Lower leg skin (tissue), 3 donors: ENCODE measurements at regions not wholly inside any gene's neighbourhood (a gene's known extent, or its start where the extent isn't known, plus 50 kb on each side); places are given as distances from the start of the nearest gene placed in this dataset.

Source experiments
- POLR2A ChIP-seq, 2 donors: fragments of 450-650 bp; IDR thresholded peaks; one replicate each; pipeline ENCODE4 v1.6.1; 2016 to 2017; ENCODE audit warnings: antibody characterized with exemption in 2 of 2, mild to moderate bottlenecking in 1 of 2, moderate library complexity in 1 of 2
- TF ChIP-seq, protein P1 (sequence below), 3 donors: fragments of 450-650 bp; IDR thresholded peaks; one replicate each; pipeline ENCODE4 v1.5.1; 2016; ENCODE audit warnings: antibody characterized with exemption in 3 of 3, mild to moderate bottlenecking in 3 of 3, moderate library complexity in 2 of 3

- TF ChIP-seq, protein P1, sequence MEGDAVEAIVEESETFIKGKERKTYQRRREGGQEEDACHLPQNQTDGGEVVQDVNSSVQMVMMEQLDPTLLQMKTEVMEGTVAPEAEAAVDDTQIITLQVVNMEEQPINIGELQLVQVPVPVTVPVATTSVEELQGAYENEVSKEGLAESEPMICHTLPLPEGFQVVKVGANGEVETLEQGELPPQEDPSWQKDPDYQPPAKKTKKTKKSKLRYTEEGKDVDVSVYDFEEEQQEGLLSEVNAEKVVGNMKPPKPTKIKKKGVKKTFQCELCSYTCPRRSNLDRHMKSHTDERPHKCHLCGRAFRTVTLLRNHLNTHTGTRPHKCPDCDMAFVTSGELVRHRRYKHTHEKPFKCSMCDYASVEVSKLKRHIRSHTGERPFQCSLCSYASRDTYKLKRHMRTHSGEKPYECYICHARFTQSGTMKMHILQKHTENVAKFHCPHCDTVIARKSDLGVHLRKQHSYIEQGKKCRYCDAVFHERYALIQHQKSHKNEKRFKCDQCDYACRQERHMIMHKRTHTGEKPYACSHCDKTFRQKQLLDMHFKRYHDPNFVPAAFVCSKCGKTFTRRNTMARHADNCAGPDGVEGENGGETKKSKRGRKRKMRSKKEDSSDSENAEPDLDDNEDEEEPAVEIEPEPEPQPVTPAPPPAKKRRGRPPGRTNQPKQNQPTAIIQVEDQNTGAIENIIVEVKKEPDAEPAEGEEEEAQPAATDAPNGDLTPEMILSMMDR (IDR thresholded peaks at IDR 0.05), result no peak
- TF ChIP-seq POLR2A (IDR thresholded peaks at IDR 0.05), result no peak
Observed at GRCh38 chr13:107076801-107077200, 508.9 kb upstream of the ARGLU1 start.
